Effector memory CD8-positive, alpha-beta T cell (primary cell): ENCODE measurements at regions not wholly inside any gene's neighbourhood (a gene's known extent, or its start where the extent isn't known, plus 50 kb on each side); places are given as distances from the start of the nearest gene placed in this dataset.
"Not testable (repeated sequence)": the region's sequence is repeated elsewhere in the genome, so short reads cannot be mapped to it uniquely, and the experiment has no call there.

ENCODE experiments used
- ATAC-seq: fragments of 150-1000 bp; cut with Tn5 transposase; replicated peaks from 2 replicates; pipeline ENCODE4 v1.10.0; 2021; ENCODE audit warnings: mild to moderate bottlenecking, moderate library complexity
- DNase-seq, 3 experiments: peaks; one replicate each; pipeline ENCODE4 v3.0.0; 2021
- H3K27ac Mint-ChIP-seq, 2 donors: one replicate each; pipeline ENCODE4 v1.8.0; 2022; ENCODE audit warnings: mild to moderate bottlenecking in 2 of 2, mixed read lengths in 2 of 2, moderate library complexity in 2 of 2
- H3K27me3 Mint-ChIP-seq, 2 donors: one replicate each; pipeline ENCODE4 v1.8.0; 2022; ENCODE audit warnings: mixed read lengths in 2 of 2
- H3K36me3 Mint-ChIP-seq: one replicate; pipeline ENCODE4 v1.8.0; 2022; ENCODE audit warnings: mild to moderate bottlenecking, moderate library complexity, mixed read lengths; ENCODE audit not compliant: insufficient read depth
- H3K4me1 Mint-ChIP-seq, 2 donors: one replicate each; pipeline ENCODE4 v1.8.0; 2022; ENCODE audit warnings: low read depth in 2 of 2, mixed read lengths in 2 of 2
- H3K4me3 Mint-ChIP-seq, 2 donors: one replicate each; pipeline ENCODE4 v1.8.0; 2022; ENCODE audit warnings: mild to moderate bottlenecking in 2 of 2, mixed read lengths in 2 of 2, moderate library complexity in 2 of 2
- H3K9me3 Mint-ChIP-seq, 2 donors: one replicate each; pipeline ENCODE4 v1.8.0; 2022; ENCODE audit warnings: mixed read lengths in 2 of 2

GRCh38 chr3:139109271-139109670 is 64.6 kb upstream of the PRR23C start:
- ATAC-seq (no peak), DNase-seq (no peak)
- H3K4me1 Mint-ChIP-seq = peaks cover 7 to 16% of the 10 kb centered on the region in 2 donors
- H3K4me3 Mint-ChIP-seq = no peak overlapping the region
- H3K36me3 Mint-ChIP-seq = no peaks in the 10 kb centered on the region
- no peaks in the 10 kb centered on the region for H3K9me3 Mint-ChIP-seq
- H3K27ac Mint-ChIP-seq = no peak overlapping the region
- H3K27me3 Mint-ChIP-seq = peaks cover 12 to 23% of the 10 kb centered on the region in 2 donors

GRCh38 chr3:139110072-139110830 is 65.6 kb upstream of the PRR23C start:
- Mint-ChIP-seq H3K9me3 (no peaks in the 10 kb centered on the region), H3K4me3 (no peak overlapping the region), H3K4me1 (peaks cover 7 to 16% of the 10 kb centered on the region in 2 donors), H3K27ac (no peak overlapping the region), H3K36me3 (no peaks in the 10 kb centered on the region), H3K27me3 (peaks cover 12 to 23% of the 10 kb centered on the region in 2 donors)
- DNase-seq (no peak), ATAC-seq (no peak)

- H3K27me3 Mint-ChIP-seq = peaks cover 12 to 23% of the 10 kb centered on the region in 2 donors
- not testable (repeated sequence) for DNase-seq, H3K4me3 Mint-ChIP-seq, ATAC-seq, H3K27ac Mint-ChIP-seq, H3K9me3 Mint-ChIP-seq, H3K36me3 Mint-ChIP-seq
- peaks cover 7 to 16% of the 10 kb centered on the region in 2 donors for H3K4me1 Mint-ChIP-seq
Observed at GRCh38 chr3:139110929-139111328, 66.2 kb upstream of the PRR23C start.

- DNase-seq = peak; percentile 15 to 33 (median 27)
- peaks cover 7 to 16% of the 10 kb centered on the region in 2 donors for H3K4me1 Mint-ChIP-seq
- H3K27ac Mint-ChIP-seq = no peak overlapping the region
- ATAC-seq = peak; percentile 47
- peaks cover 12 to 20% of the 10 kb centered on the region in 2 donors for H3K27me3 Mint-ChIP-seq
- H3K36me3 Mint-ChIP-seq = no peaks in the 10 kb centered on the region
- no peak overlapping the region for H3K4me3 Mint-ChIP-seq
- no peaks in the 10 kb centered on the region for H3K9me3 Mint-ChIP-seq
Observed at GRCh38 chr3:139111392-139112229, 66.9 kb upstream of the PRR23C start.

GRCh38 chr3:139112230-139112558 is 67.5 kb upstream of the PRR23C start:
- Mint-ChIP-seq H3K36me3 (no peaks in the 10 kb centered on the region), H3K27me3 (peaks cover 12 to 14% of the 10 kb centered on the region in 2 donors), H3K4me1 (peaks cover 7 to 16% of the 10 kb centered on the region in 2 donors), H3K27ac (no peak overlapping the region), H3K9me3 (no peaks in the 10 kb centered on the region), H3K4me3 (no peak overlapping the region)
- ATAC-seq = no peak
- no peak for DNase-seq

- no peaks in the 10 kb centered on the region for H3K9me3 Mint-ChIP-seq
- H3K27ac Mint-ChIP-seq = no peak overlapping the region
- peaks cover 7 to 16% of the 10 kb centered on the region in 2 donors for H3K4me1 Mint-ChIP-seq
- no peak for DNase-seq
- H3K36me3 Mint-ChIP-seq = peaks cover 3% of the 10 kb centered on the region
- H3K27me3 Mint-ChIP-seq = peaks cover 8 to 12% of the 10 kb centered on the region in 2 donors
- no peak overlapping the region for H3K4me3 Mint-ChIP-seq
- ATAC-seq = no peak
Observed at GRCh38 chr3:139113231-139113992, 68.7 kb upstream of the PRR23C start.

GRCh38 chr3:139113993-139114375 is 69.3 kb upstream of the PRR23C start:
- no peak overlapping the region for H3K4me3 Mint-ChIP-seq
- H3K27me3 Mint-ChIP-seq = peaks cover 8 to 12% of the 10 kb centered on the region in 2 donors
- ATAC-seq (no peak), DNase-seq (no peak)
- no peak overlapping the region for H3K27ac Mint-ChIP-seq
- H3K36me3 Mint-ChIP-seq = peaks cover 3% of the 10 kb centered on the region
- no peaks in the 10 kb centered on the region for H3K9me3 Mint-ChIP-seq
- H3K4me1 Mint-ChIP-seq = peaks cover 7 to 16% of the 10 kb centered on the region in 2 donors

GRCh38 chr3:139116631-139117030 is 71.9 kb upstream of the PRR23C start:
- not testable (repeated sequence) for DNase-seq, H3K4me1 Mint-ChIP-seq, H3K9me3 Mint-ChIP-seq, ATAC-seq, H3K27me3 Mint-ChIP-seq, H3K36me3 Mint-ChIP-seq, H3K4me3 Mint-ChIP-seq, H3K27ac Mint-ChIP-seq

GRCh38 chr3:139117136-139117675 is 72.5 kb upstream of the PRR23C start:
- ATAC-seq = no peak
- Mint-ChIP-seq H3K4me3 (no peak overlapping the region), H3K27ac (no peak overlapping the region), H3K9me3 (no peaks in the 10 kb centered on the region), H3K36me3 (peaks cover 3% of the 10 kb centered on the region), H3K4me1 (peaks cover under 1% of the 10 kb centered on the region in 2 donors), H3K27me3 (peaks cover 0 to 6% of the 10 kb centered on the region in 2 donors)
- no peak for DNase-seq

GRCh38 chr3:139117883-139118760 is 73.4 kb upstream of the PRR23C start:
- Mint-ChIP-seq H3K27me3 (peaks cover 0 to 2% of the 10 kb centered on the region in 2 donors), H3K9me3 (no peaks in the 10 kb centered on the region)

GRCh38 chr3:139118835-139119234 is 74.1 kb upstream of the PRR23C start:
- Mint-ChIP-seq H3K4me1 (no peaks in the 10 kb centered on the region), H3K9me3 (no peaks in the 10 kb centered on the region), H3K4me3 (no peak overlapping the region), H3K36me3 (peaks cover 3% of the 10 kb centered on the region), H3K27me3 (no peaks in the 10 kb centered on the region), H3K27ac (no peak overlapping the region)
- ATAC-seq (no peak), DNase-seq (no peak)

More at GRCh38 chr3:139117883-139118760, 73.4 kb upstream of the PRR23C start:
- DNase-seq (no peak), ATAC-seq (no peak)
- H3K27ac Mint-ChIP-seq = no peak overlapping the region
- H3K4me3 Mint-ChIP-seq = no peak overlapping the region
- H3K36me3 Mint-ChIP-seq = peaks cover 3% of the 10 kb centered on the region
- no peaks in the 10 kb centered on the region for H3K4me1 Mint-ChIP-seq

GRCh38 chr3:139119331-139120025 is 74.8 kb upstream of the PRR23C start:
- H3K4me1 Mint-ChIP-seq = no peaks in the 10 kb centered on the region
- DNase-seq = no peak

More at GRCh38 chr3:139119331-139120025, 74.8 kb upstream of the PRR23C start:
- peaks cover 3% of the 10 kb centered on the region for H3K36me3 Mint-ChIP-seq
- no peaks in the 10 kb centered on the region for H3K27me3 Mint-ChIP-seq
- no peak for ATAC-seq
- no peak overlapping the region for H3K27ac Mint-ChIP-seq
- H3K4me3 Mint-ChIP-seq = no peak overlapping the region
- H3K9me3 Mint-ChIP-seq = no peaks in the 10 kb centered on the region
